ENCODE measurements at regions not wholly inside any gene's neighbourhood (a gene's known extent, or its start where the extent isn't known, plus 50 kb on each side); places are given as distances from the start of the nearest gene placed in this dataset.

DNA sequence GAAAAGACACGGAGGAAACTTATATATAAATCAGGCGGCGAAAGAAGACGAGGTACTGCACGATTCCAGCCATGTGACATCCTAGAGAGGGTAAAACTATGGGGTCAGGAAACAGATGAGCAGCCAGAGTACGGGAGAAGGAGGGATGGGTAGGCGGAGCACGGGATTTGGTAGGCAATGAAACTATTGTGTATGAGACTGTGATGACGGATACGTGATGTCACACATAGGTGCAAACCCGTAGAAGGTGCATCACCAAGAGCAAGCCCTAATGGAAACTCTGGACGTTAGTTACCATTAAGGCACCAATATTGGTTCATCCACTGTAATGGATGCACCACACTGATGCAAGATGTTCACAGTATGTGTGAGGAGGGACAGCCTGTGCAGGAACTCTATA lies 93.8 kb upstream of the MGMT start:
- TF ChIP-seq EP300 (IDR thresholded peaks at IDR 0.05): no peak
- TF ChIP-seq, protein P1, sequence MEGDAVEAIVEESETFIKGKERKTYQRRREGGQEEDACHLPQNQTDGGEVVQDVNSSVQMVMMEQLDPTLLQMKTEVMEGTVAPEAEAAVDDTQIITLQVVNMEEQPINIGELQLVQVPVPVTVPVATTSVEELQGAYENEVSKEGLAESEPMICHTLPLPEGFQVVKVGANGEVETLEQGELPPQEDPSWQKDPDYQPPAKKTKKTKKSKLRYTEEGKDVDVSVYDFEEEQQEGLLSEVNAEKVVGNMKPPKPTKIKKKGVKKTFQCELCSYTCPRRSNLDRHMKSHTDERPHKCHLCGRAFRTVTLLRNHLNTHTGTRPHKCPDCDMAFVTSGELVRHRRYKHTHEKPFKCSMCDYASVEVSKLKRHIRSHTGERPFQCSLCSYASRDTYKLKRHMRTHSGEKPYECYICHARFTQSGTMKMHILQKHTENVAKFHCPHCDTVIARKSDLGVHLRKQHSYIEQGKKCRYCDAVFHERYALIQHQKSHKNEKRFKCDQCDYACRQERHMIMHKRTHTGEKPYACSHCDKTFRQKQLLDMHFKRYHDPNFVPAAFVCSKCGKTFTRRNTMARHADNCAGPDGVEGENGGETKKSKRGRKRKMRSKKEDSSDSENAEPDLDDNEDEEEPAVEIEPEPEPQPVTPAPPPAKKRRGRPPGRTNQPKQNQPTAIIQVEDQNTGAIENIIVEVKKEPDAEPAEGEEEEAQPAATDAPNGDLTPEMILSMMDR (IDR thresholded peaks at IDR 0.05): no peak
- TF ChIP-seq POLR2A (IDR thresholded peaks at IDR 0.05): no peak

Measured in ovary (tissue), 3 donors.